ENCODE measurements at regions not wholly inside any gene's neighbourhood (a gene's known extent, or its start where the extent isn't known, plus 50 kb on each side); places are given as distances from the start of the nearest gene placed in this dataset.

DNA sequence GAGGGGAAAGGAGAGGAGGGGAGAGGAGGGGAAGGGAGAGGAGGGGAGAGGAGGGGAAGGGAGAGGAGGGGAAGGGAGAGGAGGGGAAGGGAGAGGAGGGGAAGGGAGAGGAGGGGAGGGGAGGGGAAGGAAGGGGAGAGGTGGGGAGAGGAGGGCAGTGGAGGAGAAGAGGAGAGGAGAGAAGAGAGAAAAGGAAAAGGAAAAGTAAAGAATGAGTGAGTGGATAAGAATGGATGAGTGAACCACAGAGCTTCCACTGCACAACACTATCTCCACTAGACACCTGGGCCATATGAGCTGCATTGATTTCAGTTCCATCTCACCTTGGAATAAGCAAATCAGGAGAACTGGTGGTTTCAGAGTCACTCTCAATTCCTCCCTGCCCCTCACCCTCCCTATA lies 204.1 kb upstream of the TOX3 start:
- H3K4ac ChIP-seq (ENCODE audit: low read length): no peak overlapping the region
- no peak overlapping the region for H4K91ac ChIP-seq (ENCODE audit: low read depth, low read length, poor library complexity)
- H2BK12ac ChIP-seq (ENCODE audit: low read length): no peak overlapping the region
- H2BK5ac ChIP-seq (ENCODE audit: low read length): no peak overlapping the region
- peaks cover under 1 to 6% of the 10 kb centered on the region in 2 donors for H3K9me3 ChIP-seq (replicated peaks in 1 of 2; ENCODE audit: control insufficient read depth in 2 of 2, insufficient read depth in 1 of 2, low read depth in 1 of 2, low read length in 2 of 2)
- no peaks in the 10 kb centered on the region for H3K36me3 ChIP-seq (replicated peaks in 1 of 2; ENCODE audit: control insufficient read depth in 2 of 2, insufficient read depth in 2 of 2, low read length in 2 of 2)
- H3K14ac ChIP-seq (ENCODE audit: low read length): no peak overlapping the region
- no peak overlapping the region for H2AFZ ChIP-seq (ENCODE audit: low read length)
- no peak overlapping the region for H3K23ac ChIP-seq (ENCODE audit: low read depth, low read length, poor library complexity)
- no peak overlapping the region for H3K4me3 ChIP-seq (ENCODE audit: low read length in 2 of 2)
- H2BK15ac ChIP-seq (ENCODE audit: low read length): no peak overlapping the region
- no peak for DNase-seq (ENCODE audit: low spot score)
- H3K27me3 ChIP-seq (ENCODE audit: control insufficient read depth in 3 of 3, insufficient read depth in 3 of 3, low read depth in 1 of 3, low read length in 3 of 3): peaks cover 0 to 3% (median 0%) of the 10 kb centered on the region in 3 experiments
- no peak overlapping the region for H3K4me2 ChIP-seq (ENCODE audit: insufficient read depth, low read length, poor library complexity, severe bottlenecking)
- H2AK5ac ChIP-seq (ENCODE audit: low read depth, low read length): no peak overlapping the region
- H3K9ac ChIP-seq (ENCODE audit: low read depth, low read length, poor library complexity): no peak overlapping the region
- no peak overlapping the region for H2BK120ac ChIP-seq (ENCODE audit: low read depth, low read length)
- no peak overlapping the region for H4K8ac ChIP-seq (ENCODE audit: low read depth, low read length)
- H3K18ac ChIP-seq (ENCODE audit: low read length): no peak overlapping the region
- peaks cover 0 to 6% of the 10 kb centered on the region in 2 donors for H3K4me1 ChIP-seq (ENCODE audit: control insufficient read depth in 2 of 2, insufficient read depth in 1 of 2, low read depth in 1 of 2, low read length in 2 of 2)
- H3K79me1 ChIP-seq (ENCODE audit: low read depth, low read length): no peaks in the 10 kb centered on the region
- no peak overlapping the region for H3K27ac ChIP-seq (replicated peaks; ENCODE audit: low read length)

DNA sequence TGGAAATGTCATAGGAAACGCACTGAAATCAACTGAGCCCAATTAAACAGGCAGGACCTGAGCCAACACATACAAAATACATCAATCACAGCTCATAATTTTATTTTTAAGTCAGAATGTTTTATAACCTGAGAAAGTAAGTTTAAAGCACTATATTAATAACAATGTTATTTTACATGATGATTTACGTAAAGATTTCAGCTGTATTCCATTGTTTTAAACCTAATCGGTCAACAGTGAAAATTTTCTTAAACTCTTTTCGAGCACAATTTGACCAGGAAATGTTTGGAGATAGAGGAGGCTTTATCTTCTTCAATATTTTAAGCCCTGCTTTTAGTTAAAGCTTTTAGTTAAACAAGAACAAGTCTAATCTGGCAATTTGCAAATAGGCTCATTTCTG lies 201.8 kb upstream of the TOX3 start:
- Histone ChIP-seq H3K4me1 (ENCODE audit: control insufficient read depth in 2 of 2, insufficient read depth in 1 of 2, low read depth in 1 of 2, low read length in 2 of 2) (peaks cover 0 to 4% of the 10 kb centered on the region in 2 donors), H2BK15ac (ENCODE audit: low read length) (no peak overlapping the region), H2BK5ac (ENCODE audit: low read length) (no peak overlapping the region), H3K18ac (ENCODE audit: low read length) (no peak overlapping the region), H2BK12ac (ENCODE audit: low read length) (no peak overlapping the region), H3K27me3 (ENCODE audit: control insufficient read depth in 3 of 3, insufficient read depth in 3 of 3, low read depth in 1 of 3, low read length in 3 of 3) (no peaks in the 10 kb centered on the region), H3K4ac (ENCODE audit: low read length) (no peak overlapping the region), H3K9ac (ENCODE audit: low read depth, low read length, poor library complexity) (no peak overlapping the region), H3K14ac (ENCODE audit: low read length) (no peak overlapping the region), H3K9me3 (replicated peaks in 1 of 2; ENCODE audit: control insufficient read depth in 2 of 2, insufficient read depth in 1 of 2, low read depth in 1 of 2, low read length in 2 of 2) (no peaks in the 10 kb centered on the region), H3K4me3 (ENCODE audit: low read length in 2 of 2) (no peak overlapping the region), H2AK5ac (ENCODE audit: low read depth, low read length) (no peak overlapping the region), H4K8ac (ENCODE audit: low read depth, low read length) (no peak overlapping the region), H3K27ac (replicated peaks; ENCODE audit: low read length) (no peak overlapping the region), H2AFZ (ENCODE audit: low read length) (no peak overlapping the region), H3K36me3 (replicated peaks in 1 of 2; ENCODE audit: control insufficient read depth in 2 of 2, insufficient read depth in 2 of 2, low read length in 2 of 2) (no peaks in the 10 kb centered on the region), H2BK120ac (ENCODE audit: low read depth, low read length) (no peak overlapping the region), H4K91ac (ENCODE audit: low read depth, low read length, poor library complexity) (no peak overlapping the region), H3K4me2 (ENCODE audit: insufficient read depth, low read length, poor library complexity, severe bottlenecking) (no peak overlapping the region), H3K79me1 (ENCODE audit: low read depth, low read length) (no peaks in the 10 kb centered on the region), H3K23ac (ENCODE audit: low read depth, low read length, poor library complexity) (no peak overlapping the region)
- no CpG with 5 or more reads among the region's 4 CpGs for WGBS, 2 donors (ENCODE audit: extremely low coverage in 2 of 2, insufficient read length in 2 of 2, insufficient replicate concordance in 1 of 2)
- DNase-seq (ENCODE audit: low spot score): no peak

GRCh38 chr16:52747088-52747595 lies 200.2 kb upstream of the TOX3 start:
- H2BK5ac ChIP-seq (ENCODE audit: low read length): no peak overlapping the region
- no peaks in the 10 kb centered on the region for H3K9me3 ChIP-seq (replicated peaks in 1 of 2; ENCODE audit: control insufficient read depth in 2 of 2, insufficient read depth in 1 of 2, low read depth in 1 of 2, low read length in 2 of 2)
- no peak overlapping the region for H2BK12ac ChIP-seq (ENCODE audit: low read length)
- H4K8ac ChIP-seq (ENCODE audit: low read depth, low read length): no peak overlapping the region
- H3K4me2 ChIP-seq (ENCODE audit: insufficient read depth, low read length, poor library complexity, severe bottlenecking): no peak overlapping the region
- no peak overlapping the region for H3K4me3 ChIP-seq (ENCODE audit: low read length in 2 of 2)
- WGBS, 2 donors (ENCODE audit: extremely low coverage in 2 of 2, insufficient read length in 2 of 2, insufficient replicate concordance in 1 of 2): no CpG with 5 or more reads among the region's 2 CpGs
- H3K79me1 ChIP-seq (ENCODE audit: low read depth, low read length): no peaks in the 10 kb centered on the region
- no peak overlapping the region for H3K14ac ChIP-seq (ENCODE audit: low read length)
- no peak overlapping the region for H3K18ac ChIP-seq (ENCODE audit: low read length)
- H3K4ac ChIP-seq (ENCODE audit: low read length): no peak overlapping the region
- no peaks in the 10 kb centered on the region for H3K27me3 ChIP-seq (ENCODE audit: control insufficient read depth in 3 of 3, insufficient read depth in 3 of 3, low read depth in 1 of 3, low read length in 3 of 3)
- H3K23ac ChIP-seq (ENCODE audit: low read depth, low read length, poor library complexity): no peak overlapping the region
- no peak overlapping the region for H2BK120ac ChIP-seq (ENCODE audit: low read depth, low read length)
- no peak overlapping the region for H3K9ac ChIP-seq (ENCODE audit: low read depth, low read length, poor library complexity)
- H2AFZ ChIP-seq (ENCODE audit: low read length): no peak overlapping the region
- H2BK15ac ChIP-seq (ENCODE audit: low read length): no peak overlapping the region
- no peak overlapping the region for H3K27ac ChIP-seq (replicated peaks; ENCODE audit: low read length)
- no peak overlapping the region for H2AK5ac ChIP-seq (ENCODE audit: low read depth, low read length)
- DNase-seq (ENCODE audit: low spot score): no peak
- no peak overlapping the region for H4K91ac ChIP-seq (ENCODE audit: low read depth, low read length, poor library complexity)
- peaks cover under 1 to 5% of the 10 kb centered on the region in 2 donors for H3K4me1 ChIP-seq (ENCODE audit: control insufficient read depth in 2 of 2, insufficient read depth in 1 of 2, low read depth in 1 of 2, low read length in 2 of 2)
- no peaks in the 10 kb centered on the region for H3K36me3 ChIP-seq (replicated peaks in 1 of 2; ENCODE audit: control insufficient read depth in 2 of 2, insufficient read depth in 2 of 2, low read length in 2 of 2)

- Histone ChIP-seq H3K4ac (ENCODE audit: low read length) (no peak overlapping the region), H3K18ac (ENCODE audit: low read length) (no peak overlapping the region), H2AFZ (ENCODE audit: low read length) (no peak overlapping the region), H4K8ac (ENCODE audit: low read depth, low read length) (no peak overlapping the region), H2AK5ac (ENCODE audit: low read depth, low read length) (no peak overlapping the region), H2BK15ac (ENCODE audit: low read length) (no peak overlapping the region), H3K4me3 (ENCODE audit: low read length in 2 of 2) (no peak overlapping the region), H4K91ac (ENCODE audit: low read depth, low read length, poor library complexity) (no peak overlapping the region), H3K4me2 (ENCODE audit: insufficient read depth, low read length, poor library complexity, severe bottlenecking) (no peak overlapping the region), H3K9ac (ENCODE audit: low read depth, low read length, poor library complexity) (no peak overlapping the region), H3K4me1 (ENCODE audit: control insufficient read depth in 2 of 2, insufficient read depth in 1 of 2, low read depth in 1 of 2, low read length in 2 of 2) (peaks cover 8 to 12% of the 10 kb centered on the region in 2 donors), H3K36me3 (replicated peaks in 1 of 2; ENCODE audit: control insufficient read depth in 2 of 2, insufficient read depth in 2 of 2, low read length in 2 of 2) (no peaks in the 10 kb centered on the region), H3K27ac (replicated peaks; ENCODE audit: low read length) (no peak overlapping the region), H3K14ac (ENCODE audit: low read length) (no peak overlapping the region), H2BK5ac (ENCODE audit: low read length) (no peak overlapping the region), H2BK120ac (ENCODE audit: low read depth, low read length) (no peak overlapping the region), H3K23ac (ENCODE audit: low read depth, low read length, poor library complexity) (no peak overlapping the region), H2BK12ac (ENCODE audit: low read length) (no peak overlapping the region), H3K9me3 (replicated peaks in 1 of 2; ENCODE audit: control insufficient read depth in 2 of 2, insufficient read depth in 1 of 2, low read depth in 1 of 2, low read length in 2 of 2) (no peaks in the 10 kb centered on the region), H3K79me1 (ENCODE audit: low read depth, low read length) (no peaks in the 10 kb centered on the region), H3K27me3 (ENCODE audit: control insufficient read depth in 3 of 3, insufficient read depth in 3 of 3, low read depth in 1 of 3, low read length in 3 of 3) (no peaks in the 10 kb centered on the region)
- WGBS, 2 donors (ENCODE audit: extremely low coverage in 2 of 2, insufficient read length in 2 of 2, insufficient replicate concordance in 1 of 2): no CpG with 5 or more reads among the region's 3 CpGs
- no peak for DNase-seq (ENCODE audit: low spot score)
Observed at GRCh38 chr16:52743707-52744106, 196.8 kb upstream of the TOX3 start.

Measured in neuronal stem cell (in vitro differentiated cells).